Uterus (tissue), 2 donors: ENCODE measurements at regions not wholly inside any gene's neighbourhood (a gene's known extent, or its start where the extent isn't known, plus 50 kb on each side); places are given as distances from the start of the nearest gene placed in this dataset.

ENCODE experiments used
- CTCF ChIP-seq, 4 experiments: fragments of 200-600 bp in 2 of 4; fragments of 450-650 bp in 2 of 4; sonication (generic) in 2 of 4; IDR thresholded peaks; one replicate each; pipeline ENCODE4 v1.5.1; 2016 to 2019; ENCODE audit warnings: antibody characterized with exemption in 4 of 4, mild to moderate bottlenecking in 2 of 4, moderate library complexity in 1 of 4
- POLR2A ChIP-seq, 2 donors: fragments of 450-650 bp; IDR thresholded peaks; one replicate each; pipeline ENCODE4 v1.6.1; 2016; ENCODE audit warnings: antibody characterized with exemption in 2 of 2, mild to moderate bottlenecking in 1 of 2, moderate library complexity in 1 of 2

- TF ChIP-seq CTCF (IDR thresholded peaks at IDR 0.05) (no peak), POLR2A (IDR thresholded peaks at IDR 0.05) (no peak)
These were observed 88.4 kb upstream of the RASGRP1 start for GRCh38 chr15:38652998-38653397.
